ENCODE measurements at regions not wholly inside any gene's neighbourhood (a gene's known extent, or its start where the extent isn't known, plus 50 kb on each side); places are given as distances from the start of the nearest gene placed in this dataset.

GRCh38 chr3:22244761-22245521 is 493.9 kb upstream of the ZNF385D start:
- Mint-ChIP-seq H3K36me3 (ENCODE audit: low read depth) (no peaks in the 10 kb centered on the region), H3K4me1 (no peaks in the 10 kb centered on the region), H3K27me3 (ENCODE audit: low read depth, poor library complexity) (no peaks in the 10 kb centered on the region), H3K9me3 (no peaks in the 10 kb centered on the region), H3K4me3 (no peak overlapping the region), H3K27ac (no peak overlapping the region)
- TF ChIP-seq CTCF (IDR thresholded peaks at IDR 0.05): no peak
- no peak for DNase-seq

- Mint-ChIP-seq H3K27me3 (ENCODE audit: low read depth, poor library complexity) (no peaks in the 10 kb centered on the region), H3K36me3 (ENCODE audit: low read depth) (no peaks in the 10 kb centered on the region), H3K4me1 (no peaks in the 10 kb centered on the region), H3K4me3 (no peak overlapping the region), H3K9me3 (no peaks in the 10 kb centered on the region), H3K27ac (no peak overlapping the region)
- no peak for TF ChIP-seq CTCF (IDR thresholded peaks at IDR 0.05)
- DNase-seq: no peak
Measured at GRCh38 chr3:22245811-22246583, 495.0 kb upstream of the ZNF385D start.

- Mint-ChIP-seq H3K4me3 (no peak overlapping the region), H3K9me3 (no peaks in the 10 kb centered on the region), H3K27ac (no peak overlapping the region), H3K36me3 (ENCODE audit: low read depth) (no peaks in the 10 kb centered on the region), H3K27me3 (ENCODE audit: low read depth, poor library complexity) (no peaks in the 10 kb centered on the region), H3K4me1 (no peaks in the 10 kb centered on the region)
- no peak for DNase-seq
- no peak for TF ChIP-seq CTCF (IDR thresholded peaks at IDR 0.05)
Measured at GRCh38 chr3:22249658-22250057, 498.6 kb upstream of the ZNF385D start.

GRCh38 chr3:22257252-22257651 is 506.2 kb upstream of the ZNF385D start:
- no peaks in the 10 kb centered on the region for H3K27me3 Mint-ChIP-seq (ENCODE audit: low read depth, poor library complexity)
- no peaks in the 10 kb centered on the region for H3K9me3 Mint-ChIP-seq
- H3K4me1 Mint-ChIP-seq: no peaks in the 10 kb centered on the region
- DNase-seq: no peak
- no peak for TF ChIP-seq CTCF (IDR thresholded peaks at IDR 0.05)
- H3K4me3 Mint-ChIP-seq: no peak overlapping the region
- no peak overlapping the region for H3K27ac Mint-ChIP-seq
- no peaks in the 10 kb centered on the region for H3K36me3 Mint-ChIP-seq (ENCODE audit: low read depth)

GRCh38 chr3:22262386-22262785 is 511.4 kb upstream of the ZNF385D start:
- DNase-seq: no peak
- Mint-ChIP-seq H3K4me3 (no peak overlapping the region), H3K36me3 (ENCODE audit: low read depth) (no peaks in the 10 kb centered on the region), H3K27ac (no peak overlapping the region), H3K27me3 (ENCODE audit: low read depth, poor library complexity) (no peaks in the 10 kb centered on the region), H3K4me1 (no peaks in the 10 kb centered on the region), H3K9me3 (no peaks in the 10 kb centered on the region)
- TF ChIP-seq CTCF (IDR thresholded peaks at IDR 0.05): no peak

Measured in nephron progenitor cell (in vitro differentiated cells).